Activated gamma-delta T cell treated with anti-CD3 and anti-CD28 coated beads, Interleukin-2, amount 50 U/mL, for 16 hours (primary cell): ENCODE measurements at regions not wholly inside any gene's neighbourhood (a gene's known extent, or its start where the extent isn't known, plus 50 kb on each side); places are given as distances from the start of the nearest gene placed in this dataset.
A peak's percentile ranks its signal among the peaks of the same experiment; 100 is the strongest.
"Not testable (repeated sequence)": the region's sequence is repeated elsewhere in the genome, so short reads cannot be mapped to it uniquely, and the experiment has no call there.

Experiments
- DNase-seq: peaks from one replicate; pipeline ENCODE4 v3.0.0-alpha.2; 2020; ENCODE audit warnings: low read depth

GRCh38 chr1:199044191-199044590 is 405.4 kb downstream of the PTPRC start:
- DNase-seq, result no peak

DNA sequence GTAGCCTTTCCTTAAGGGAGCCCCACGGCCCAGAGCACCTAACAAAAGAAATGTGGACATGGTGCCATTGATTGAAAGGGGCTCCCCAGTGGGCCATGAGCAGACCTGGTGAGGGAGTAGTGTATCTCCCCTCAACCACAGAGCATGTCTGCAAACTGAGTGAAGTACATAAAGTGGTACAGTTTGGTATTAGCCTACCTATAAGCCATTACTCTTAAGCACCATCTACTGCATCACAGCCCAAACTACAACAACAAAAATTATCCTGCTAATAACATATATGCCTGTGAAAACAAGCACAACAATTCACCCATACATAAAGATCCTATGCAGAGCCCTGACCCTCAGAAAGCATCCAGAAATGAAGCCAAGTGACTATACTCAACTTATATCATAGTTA is 407.8 kb downstream of the PTPRC start:
- no peak for DNase-seq

DNA sequence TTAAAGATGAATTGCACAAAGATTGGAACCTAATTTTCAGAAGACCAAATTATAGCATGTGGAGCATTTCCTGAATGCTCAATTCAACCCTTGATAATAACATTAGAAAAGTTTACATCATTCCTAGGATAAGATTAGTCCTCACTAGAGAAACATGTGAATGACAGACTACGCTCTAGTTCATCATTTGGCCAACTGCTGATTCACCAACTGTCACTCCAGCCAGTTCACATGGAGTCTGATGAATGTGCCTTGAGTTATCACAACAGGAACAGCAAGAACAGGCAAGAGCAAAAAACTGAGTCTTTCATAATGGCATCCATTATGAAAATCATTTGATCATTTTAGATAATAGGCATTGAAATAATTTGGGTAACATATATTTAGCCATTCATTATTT is 415.9 kb downstream of the PTPRC start:
- no peak for DNase-seq

GRCh38 chr1:199057322-199057721 is 418.5 kb downstream of the PTPRC start:
- no peak for DNase-seq

DNA sequence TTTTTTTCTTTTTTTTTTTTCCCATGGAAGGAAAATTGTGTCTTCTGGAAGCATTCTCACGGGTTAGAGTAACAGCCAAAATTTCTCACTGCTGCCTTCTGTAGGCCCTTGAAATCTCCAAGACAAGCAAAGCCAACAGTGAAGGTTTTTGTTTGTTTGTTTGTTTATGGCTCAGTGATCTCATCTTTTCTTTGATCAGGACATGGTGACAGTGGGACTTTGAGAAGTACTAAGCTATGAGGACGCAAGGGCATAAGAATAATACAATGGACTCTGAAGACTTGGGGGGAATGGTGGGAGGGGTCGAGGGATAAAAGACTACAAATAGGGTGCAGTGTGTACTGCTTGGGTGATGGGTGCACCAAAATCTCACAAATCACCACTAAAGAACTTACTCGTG is 419.4 kb downstream of the PTPRC start:
- no peak for DNase-seq

- no peak for DNase-seq
Observed at GRCh38 chr1:199064971-199065370, 426.1 kb downstream of the PTPRC start.

DNA sequence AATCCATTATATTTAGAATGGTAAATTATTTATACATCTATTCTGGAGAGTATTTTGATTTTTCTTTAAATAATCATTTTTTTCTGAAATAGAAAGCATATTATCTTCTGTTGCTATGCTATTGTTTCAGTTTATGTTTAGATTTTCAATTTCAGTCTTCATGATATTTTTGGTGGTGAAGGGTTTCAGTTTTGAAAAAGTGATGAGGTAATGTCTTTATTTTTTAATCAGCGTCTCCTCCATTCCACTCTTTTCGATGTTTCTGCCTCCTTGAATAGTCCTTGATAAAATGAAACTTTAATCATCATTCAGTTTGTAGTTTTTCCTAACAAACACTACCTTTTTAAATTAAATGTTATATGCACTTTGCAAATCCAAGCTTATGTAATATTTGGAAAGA is 428.6 kb downstream of the PTPRC start:
- no peak for DNase-seq

- no peak for DNase-seq
Observed at GRCh38 chr1:199071080-199071479, 432.2 kb downstream of the PTPRC start.

- no peak for DNase-seq
Observed at GRCh38 chr1:199073166-199073565, 434.3 kb downstream of the PTPRC start.

DNA sequence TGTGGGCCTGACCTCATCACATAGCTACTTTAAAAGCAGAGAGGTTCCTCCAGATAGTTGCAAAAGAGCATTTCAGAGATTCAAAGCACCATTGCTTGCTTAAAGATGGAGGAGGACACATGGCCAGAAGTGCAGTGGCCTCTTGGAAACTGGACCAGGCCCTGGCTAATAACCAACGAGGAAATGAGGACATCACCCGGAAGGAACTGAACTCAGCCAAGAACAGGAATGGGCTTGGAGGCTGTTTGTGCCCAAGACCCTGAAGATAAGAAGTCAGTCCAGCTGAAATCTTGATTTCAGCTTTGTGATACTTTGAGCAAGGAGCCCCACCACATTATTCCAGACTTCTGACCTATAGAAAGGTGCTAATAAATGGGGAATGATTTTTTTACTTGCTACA is 437.0 kb downstream of the PTPRC start:
- DNase-seq, result no peak

GRCh38 chr1:199079994-199080393 is 441.2 kb downstream of the PTPRC start:
- DNase-seq, result no peak

DNA sequence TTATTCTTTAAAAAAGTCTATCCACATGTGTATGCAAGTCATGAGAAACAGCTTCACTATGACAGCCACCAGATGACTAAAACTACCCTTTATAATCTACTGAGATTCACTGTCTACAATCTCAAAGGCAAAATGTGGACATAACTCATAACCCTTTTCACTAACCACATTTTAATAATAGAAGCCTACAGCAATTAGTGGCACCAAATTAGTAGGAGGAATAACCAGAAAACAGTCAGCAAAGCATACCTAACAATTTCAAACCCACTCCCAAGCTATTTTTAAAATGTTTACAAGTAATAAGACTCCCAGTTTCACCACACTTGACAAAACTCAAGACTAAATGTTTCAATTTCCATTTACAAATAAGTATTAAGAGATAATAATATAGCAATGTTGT is 442.9 kb downstream of the PTPRC start:
- DNase-seq, result no peak

- no peak for DNase-seq
Observed at GRCh38 chr1:199082778-199083389, 444.0 kb downstream of the PTPRC start.

- no peak for DNase-seq
Observed at GRCh38 chr1:199083680-199084079, 444.8 kb downstream of the PTPRC start.

GRCh38 chr1:199084293-199084692 is 445.5 kb downstream of the PTPRC start:
- DNase-seq, result no peak

- no peak for DNase-seq
Observed at GRCh38 chr1:199085903-199086302, 447.1 kb downstream of the PTPRC start.

- no peak for DNase-seq
Observed at GRCh38 chr1:199087144-199087543, 448.3 kb downstream of the PTPRC start.

- peak; percentile 20 for DNase-seq
Observed at GRCh38 chr1:199089393-199090122, 450.7 kb downstream of the PTPRC start.

GRCh38 chr1:199095628-199096027 is 456.8 kb downstream of the PTPRC start:
- not testable (repeated sequence) for DNase-seq

DNA sequence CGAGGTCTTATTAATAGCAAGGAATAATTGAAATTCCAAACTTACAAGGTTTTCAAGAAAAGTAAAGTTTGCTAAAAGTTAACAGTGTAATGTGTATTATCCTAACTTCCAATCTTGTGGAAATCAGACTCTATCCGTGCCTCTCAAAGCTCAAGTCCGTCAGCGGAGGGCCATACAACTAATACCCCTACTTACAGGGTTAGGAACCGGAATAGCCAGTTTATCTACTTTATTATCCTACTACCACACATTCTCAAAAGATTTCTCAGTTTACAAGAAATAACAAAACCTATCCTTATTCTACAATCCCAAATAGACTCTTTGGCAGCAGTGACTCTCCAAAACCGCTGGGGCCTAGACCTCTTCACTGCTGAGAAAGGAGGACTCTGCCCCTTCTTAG is 457.8 kb downstream of the PTPRC start:
- no peak for DNase-seq

DNA sequence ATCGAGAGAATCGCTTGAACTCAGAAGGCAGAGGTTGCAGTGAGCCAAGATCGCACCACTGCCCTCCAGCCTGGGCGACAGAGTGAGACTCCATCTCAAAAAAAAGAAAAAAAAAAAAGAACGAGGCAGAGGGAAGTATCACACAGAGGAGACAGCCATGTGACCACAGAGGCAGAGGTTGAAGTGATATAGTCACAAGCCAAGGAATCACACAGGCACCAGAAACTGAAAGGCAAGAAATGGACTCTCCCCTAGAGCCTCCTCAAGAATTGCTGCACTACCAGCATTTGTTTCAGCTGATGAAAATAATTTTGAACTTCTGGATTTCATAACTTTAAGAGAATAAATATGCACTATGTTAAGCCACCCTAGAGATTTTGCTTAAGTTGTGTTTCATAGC is 459.6 kb downstream of the PTPRC start:
- DNase-seq, result no peak

GRCh38 chr1:199101139-199101538 is 462.3 kb downstream of the PTPRC start:
- DNase-seq, result no peak

- DNase-seq, result no peak
Observed at GRCh38 chr1:199101635-199102034, 462.8 kb downstream of the PTPRC start.

DNA sequence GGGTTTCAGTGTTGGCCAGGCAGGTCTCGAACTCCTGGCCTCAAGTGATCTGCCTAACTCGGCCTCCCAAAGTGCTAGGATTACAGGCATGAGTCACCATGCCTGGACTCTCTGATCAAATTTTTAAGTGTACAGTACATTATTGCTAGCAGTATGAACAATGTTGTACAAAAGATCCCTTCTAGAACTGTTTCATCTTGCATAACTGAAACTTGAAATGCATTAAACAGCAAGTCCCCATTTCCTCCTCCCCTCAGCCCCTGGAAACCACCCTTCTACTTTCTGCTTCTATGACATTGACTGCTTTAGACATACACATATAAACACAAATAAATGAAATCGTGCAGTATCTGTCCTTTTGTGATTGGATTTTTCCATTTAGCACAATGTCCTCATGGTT is 463.4 kb downstream of the PTPRC start:
- DNase-seq, result no peak
